Motor neuron (in vitro differentiated cells): ENCODE measurements at regions not wholly inside any gene's neighbourhood (a gene's known extent, or its start where the extent isn't known, plus 50 kb on each side); places are given as distances from the start of the nearest gene placed in this dataset.
"Not testable (repeated sequence)": the region's sequence is repeated elsewhere in the genome, so short reads cannot be mapped to it uniquely, and the experiment has no call there.

Experiments
- ATAC-seq, 8 experiments: fragments of 200-7000 bp; cut with Tn5 transposase; replicated peaks in 6 of 8; 2 replicates each; pipeline ENCODE4 v1.8.0; 2021; ENCODE audit warnings: mild to moderate bottlenecking in 8 of 8, moderate library complexity in 8 of 8
- H3K27ac ChIP-seq, 2 donors: fragments of 250-450 bp; sonication (Bioruptor Pico); 2 replicates each; pipeline ENCODE4 v1.9.0; 2021; ENCODE audit warnings: antibody characterized with exemption in 2 of 2, mild to moderate bottlenecking in 2 of 2, moderate library complexity in 1 of 2
- H3K4me1 ChIP-seq, 2 donors: fragments of 250-450 bp; sonication (Bioruptor Pico); replicated peaks in 1 of 2; 2 replicates each; pipeline ENCODE4 v1.6.1; 2021; ENCODE audit warnings: antibody characterized with exemption in 2 of 2, mild to moderate bottlenecking in 2 of 2, moderate library complexity in 1 of 2
- H3K4me3 ChIP-seq, 5 donors: fragments of 250-450 bp; sonication (Bioruptor Pico); 2 replicates each; pipeline ENCODE4 v1.9.0; 2021; ENCODE audit warnings: antibody characterized with exemption in 5 of 5, mild to moderate bottlenecking in 5 of 5, moderate library complexity in 4 of 5
- WGBS, 10 experiments: fragments of 450-650 bp; shearing (Covaris generic); methylation state at CpG; one replicate each; pipeline ENCODE4 v1.0.0; 2022; 5-methylcytosine and 5-hydroxymethylcytosine counted together
- in situ Hi-C, 9 experiments: fragments of 400-800 bp; cut with MboI; loops; one replicate each; pipeline ENCODE4 v1.15.0; 2021; ENCODE audit warnings: low sequenced_read_pairs in 9 of 9, low pct_unique_long_range_greater_than_20kb in 2 of 9; ENCODE audit not compliant: unreplicated experiment in 9 of 9

- no peak overlapping the region for H3K4me3 ChIP-seq
- ATAC-seq, result no peak
- 7 to 77% (median 65%) methylated on average over 2 to 7 of the region's 9 CpGs; no CpG with 5 or more reads in 1 of the 10 experiments for WGBS, 10 experiments
- no peak overlapping the region for H3K27ac ChIP-seq
- in situ Hi-C loops, result no loop called here
- H3K4me1 ChIP-seq, result peaks cover 0 to 13% of the 10 kb centered on the region in 2 donors
Measured at GRCh38 chr20:61092251-61092650, 159.8 kb upstream of the CDH4 start.

- Histone ChIP-seq H3K4me3 (no peak overlapping the region), H3K27ac (no peak overlapping the region), H3K4me1 (peaks cover 0 to 13% of the 10 kb centered on the region in 2 donors)
- no peak for ATAC-seq
- 0 to 75% (median 0%) methylated on average over 1 of the region's 1 CpG; no CpG with 5 or more reads in 5 of the 10 experiments for WGBS, 10 experiments
- in situ Hi-C loops, result no loop called here
Measured at GRCh38 chr20:61094581-61094980, 157.5 kb upstream of the CDH4 start.

GRCh38 chr20:61096463-61096862 is 155.6 kb upstream of the CDH4 start:
- peaks cover 2 to 5% of the 10 kb centered on the region in 2 donors for H3K4me1 ChIP-seq
- no peak overlapping the region for H3K4me3 ChIP-seq
- no peak for ATAC-seq
- 0 to 100% (median 58%) methylated on average over 1 to 2 of the region's 2 CpGs for WGBS, 10 experiments
- in situ Hi-C loops, result no loop called here
- no peak overlapping the region for H3K27ac ChIP-seq

- peak in 5 of 8 experiments; percentile 23 to 75 (median 49) for ATAC-seq
- H3K4me3 ChIP-seq, result no peak overlapping the region
- H3K4me1 ChIP-seq, result peaks cover 8 to 25% of the 10 kb centered on the region in 2 donors
- WGBS, 10 experiments, result 0 to 80% (median 68%) methylated on average over 1 to 11 of the region's 12 CpGs; no CpG with 5 or more reads in 3 of the 10 experiments
- no peak overlapping the region for H3K27ac ChIP-seq
- in situ Hi-C loops, result no loop called here
Measured at GRCh38 chr20:61099806-61100205, 152.3 kb upstream of the CDH4 start.

GRCh38 chr20:61100489-61100888 is 151.6 kb upstream of the CDH4 start:
- in situ Hi-C loops, result no loop called here
- no peak for ATAC-seq

GRCh38 chr20:61101321-61101720 is 150.7 kb upstream of the CDH4 start:
- H3K4me3 ChIP-seq, in situ Hi-C loops, ATAC-seq, H3K27ac ChIP-seq: not testable (repeated sequence)
- H3K4me1 ChIP-seq, result peaks cover 17 to 40% of the 10 kb centered on the region in 2 donors
- 0 to 83% (median 81%) methylated on average over 1 to 6 of the region's 8 CpGs; no CpG with 5 or more reads in 7 of the 10 experiments for WGBS, 10 experiments

More at GRCh38 chr20:61100489-61100888, 151.6 kb upstream of the CDH4 start:
- no peak overlapping the region for H3K4me3 ChIP-seq
- H3K27ac ChIP-seq, result no peak overlapping the region
- 51 to 100% (median 86%) methylated on average over 1 to 4 of the region's 7 CpGs; no CpG with 5 or more reads in 5 of the 10 experiments for WGBS, 10 experiments
- peaks cover 10 to 32% of the 10 kb centered on the region in 2 donors for H3K4me1 ChIP-seq

- ATAC-seq, result peak in 3 of 8 experiments; percentile 23 to 76 (median 45)
- in situ Hi-C loops, result no loop called here
- peaks cover 17 to 45% of the 10 kb centered on the region in 2 donors for H3K4me1 ChIP-seq
- no peak overlapping the region for H3K4me3 ChIP-seq
- WGBS, 10 experiments, result 33 to 73% (median 60%) methylated on average over 3 to 5 of the region's 5 CpGs; no CpG with 5 or more reads in 2 of the 10 experiments
- H3K27ac ChIP-seq, result no peak overlapping the region
Measured at GRCh38 chr20:61104232-61104631, 147.8 kb upstream of the CDH4 start.

GRCh38 chr20:61105395-61105794 is 146.7 kb upstream of the CDH4 start:
- in situ Hi-C loops, result no loop called here
- peak overlapping the region in 1 of 2 donors; percentile 52 for H3K27ac ChIP-seq
- ATAC-seq, result peak in 1 of 8 experiments; percentile 35
- 0 to 74% (median 0%) methylated on average over 1 to 3 of the region's 4 CpGs; no CpG with 5 or more reads in 7 of the 10 experiments for WGBS, 10 experiments
- no peak overlapping the region for H3K4me3 ChIP-seq
- peaks cover 17 to 43% of the 10 kb centered on the region in 2 donors for H3K4me1 ChIP-seq

GRCh38 chr20:61106438-61106837 is 145.6 kb upstream of the CDH4 start:
- H3K4me1 ChIP-seq, result peaks cover 17 to 43% of the 10 kb centered on the region in 2 donors
- no peak overlapping the region for H3K4me3 ChIP-seq
- no peak for ATAC-seq
- in situ Hi-C loops, result no loop called here
- 0 to 100% (median 41%) methylated on average over 2 to 3 of the region's 5 CpGs; no CpG with 5 or more reads in 2 of the 10 experiments for WGBS, 10 experiments
- H3K27ac ChIP-seq, result no peak overlapping the region

- Histone ChIP-seq H3K4me1 (peaks cover 9 to 28% of the 10 kb centered on the region in 2 donors), H3K27ac (no peak overlapping the region), H3K4me3 (no peak overlapping the region)
- 47 to 100% (median 93%) methylated on average over 1 to 12 of the region's 17 CpGs; no CpG with 5 or more reads in 2 of the 10 experiments for WGBS, 10 experiments
- in situ Hi-C loops, result no loop called here
- ATAC-seq, result no peak
Measured at GRCh38 chr20:61109221-61109805, 142.7 kb upstream of the CDH4 start.

GRCh38 chr20:61112515-61112914 is 139.5 kb upstream of the CDH4 start:
- Histone ChIP-seq H3K27ac (no peak overlapping the region), H3K4me3 (no peak overlapping the region), H3K4me1 (peaks cover 12 to 17% of the 10 kb centered on the region in 2 donors)
- 0 to 100% (median 88%) methylated on average over 1 to 4 of the region's 4 CpGs; no CpG with 5 or more reads in 2 of the 10 experiments for WGBS, 10 experiments
- in situ Hi-C loops, result no loop called here
- ATAC-seq, result no peak

- Histone ChIP-seq H3K27ac (no peak overlapping the region), H3K4me1 (peaks cover 16 to 17% of the 10 kb centered on the region in 2 donors), H3K4me3 (no peak overlapping the region)
- 20 to 82% (median 67%) methylated on average over 1 to 2 of the region's 8 CpGs; no CpG with 5 or more reads in 7 of the 10 experiments for WGBS, 10 experiments
- in situ Hi-C loops, result no loop called here
- ATAC-seq, result no peak
Measured at GRCh38 chr20:61113731-61114130, 138.3 kb upstream of the CDH4 start.

GRCh38 chr20:61114493-61115175 is 137.4 kb upstream of the CDH4 start:
- Histone ChIP-seq H3K4me1 (peaks cover 16 to 17% of the 10 kb centered on the region in 2 donors), H3K4me3 (no peak overlapping the region), H3K27ac (no peak overlapping the region)
- WGBS, 10 experiments, result 13 to 92% (median 80%) methylated on average over 2 to 11 of the region's 18 CpGs; no CpG with 5 or more reads in 2 of the 10 experiments
- in situ Hi-C loops, result no loop called here
- ATAC-seq, result peak in 1 of 8 experiments; percentile 25
